ENCODE measurements at regions not wholly inside any gene's neighbourhood (a gene's known extent, or its start where the extent isn't known, plus 50 kb on each side); places are given as distances from the start of the nearest gene placed in this dataset.

DNA sequence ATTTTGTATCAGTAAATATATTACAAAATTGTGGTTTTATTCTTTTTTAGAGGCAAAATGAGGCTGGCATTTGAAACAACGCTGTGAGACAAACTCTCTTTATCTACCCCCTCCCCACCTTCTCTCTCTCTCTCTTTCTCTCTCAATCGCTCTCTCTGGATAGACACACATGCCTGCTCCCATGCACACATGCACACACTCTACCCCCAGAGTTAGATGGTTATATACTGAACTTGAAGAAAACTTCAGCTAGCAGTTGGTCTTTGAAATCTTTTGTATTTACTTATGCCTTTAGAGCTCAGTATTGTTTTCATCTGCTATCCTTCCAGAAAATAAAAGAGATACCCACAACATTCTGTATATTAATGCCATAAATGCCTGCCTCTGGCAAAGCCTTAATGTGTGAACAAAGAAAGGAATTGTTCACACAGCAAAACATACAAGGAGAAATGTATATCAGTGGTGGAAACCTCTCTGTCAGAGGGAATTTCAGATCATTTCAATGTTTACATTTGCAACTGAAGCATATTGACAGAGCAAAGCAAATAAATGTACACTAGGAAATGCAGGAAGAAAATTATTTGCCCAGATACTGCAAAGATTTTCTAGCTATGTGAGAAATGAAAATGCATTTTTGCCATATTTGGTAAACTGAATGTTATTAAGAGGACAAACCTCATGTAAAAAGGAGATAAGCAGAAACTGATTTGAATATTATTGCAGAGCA is 217.0 kb upstream of the UBE2E3 start:
- Mint-ChIP-seq H3K36me3 (ENCODE audit: unreplicated experiment) (no peaks in the 10 kb centered on the region), H3K4me3 (ENCODE audit: unreplicated experiment) (no peak overlapping the region), H3K27ac (ENCODE audit: unreplicated experiment) (no peak overlapping the region), H3K4me1 (ENCODE audit: unreplicated experiment) (peaks cover 16% of the 10 kb centered on the region), H3K27me3 (ENCODE audit: unreplicated experiment) (no peaks in the 10 kb centered on the region), H3K9me3 (ENCODE audit: unreplicated experiment) (peaks cover 15% of the 10 kb centered on the region)
- TF ChIP-seq, protein P1, sequence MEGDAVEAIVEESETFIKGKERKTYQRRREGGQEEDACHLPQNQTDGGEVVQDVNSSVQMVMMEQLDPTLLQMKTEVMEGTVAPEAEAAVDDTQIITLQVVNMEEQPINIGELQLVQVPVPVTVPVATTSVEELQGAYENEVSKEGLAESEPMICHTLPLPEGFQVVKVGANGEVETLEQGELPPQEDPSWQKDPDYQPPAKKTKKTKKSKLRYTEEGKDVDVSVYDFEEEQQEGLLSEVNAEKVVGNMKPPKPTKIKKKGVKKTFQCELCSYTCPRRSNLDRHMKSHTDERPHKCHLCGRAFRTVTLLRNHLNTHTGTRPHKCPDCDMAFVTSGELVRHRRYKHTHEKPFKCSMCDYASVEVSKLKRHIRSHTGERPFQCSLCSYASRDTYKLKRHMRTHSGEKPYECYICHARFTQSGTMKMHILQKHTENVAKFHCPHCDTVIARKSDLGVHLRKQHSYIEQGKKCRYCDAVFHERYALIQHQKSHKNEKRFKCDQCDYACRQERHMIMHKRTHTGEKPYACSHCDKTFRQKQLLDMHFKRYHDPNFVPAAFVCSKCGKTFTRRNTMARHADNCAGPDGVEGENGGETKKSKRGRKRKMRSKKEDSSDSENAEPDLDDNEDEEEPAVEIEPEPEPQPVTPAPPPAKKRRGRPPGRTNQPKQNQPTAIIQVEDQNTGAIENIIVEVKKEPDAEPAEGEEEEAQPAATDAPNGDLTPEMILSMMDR (IDR thresholded peaks at IDR 0.05): no peak
- DNase-seq (ENCODE audit: extremely low spot score, unreplicated experiment): no peak

DNA sequence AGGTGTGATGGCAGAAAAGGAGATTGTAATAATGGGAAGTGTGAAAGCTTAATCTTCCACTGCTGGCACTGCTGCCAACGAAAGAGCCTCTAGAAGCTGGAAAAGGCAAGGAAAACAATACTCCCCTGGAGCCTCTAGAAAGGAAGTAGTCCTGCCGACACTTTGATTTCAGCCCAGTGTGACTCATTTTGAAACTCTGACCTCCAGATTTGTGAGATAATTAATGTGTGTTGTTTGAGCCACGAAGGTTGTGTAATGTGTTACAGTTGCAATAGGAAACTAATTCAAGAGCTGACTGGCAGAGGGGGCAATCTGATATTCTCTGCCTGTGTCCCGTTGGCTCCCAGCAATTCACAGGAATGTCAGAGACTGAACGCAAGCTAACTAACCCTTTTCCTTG is 219.2 kb upstream of the UBE2E3 start:
- Mint-ChIP-seq H3K27ac (ENCODE audit: unreplicated experiment) (no peak overlapping the region), H3K9me3 (ENCODE audit: unreplicated experiment) (peaks cover 1% of the 10 kb centered on the region), H3K4me1 (ENCODE audit: unreplicated experiment) (peaks cover 16% of the 10 kb centered on the region), H3K27me3 (ENCODE audit: unreplicated experiment) (no peaks in the 10 kb centered on the region), H3K36me3 (ENCODE audit: unreplicated experiment) (no peaks in the 10 kb centered on the region), H3K4me3 (ENCODE audit: unreplicated experiment) (no peak overlapping the region)
- TF ChIP-seq, protein P1 (IDR thresholded peaks at IDR 0.05): no peak
- DNase-seq (ENCODE audit: extremely low spot score, unreplicated experiment): no peak

DNA sequence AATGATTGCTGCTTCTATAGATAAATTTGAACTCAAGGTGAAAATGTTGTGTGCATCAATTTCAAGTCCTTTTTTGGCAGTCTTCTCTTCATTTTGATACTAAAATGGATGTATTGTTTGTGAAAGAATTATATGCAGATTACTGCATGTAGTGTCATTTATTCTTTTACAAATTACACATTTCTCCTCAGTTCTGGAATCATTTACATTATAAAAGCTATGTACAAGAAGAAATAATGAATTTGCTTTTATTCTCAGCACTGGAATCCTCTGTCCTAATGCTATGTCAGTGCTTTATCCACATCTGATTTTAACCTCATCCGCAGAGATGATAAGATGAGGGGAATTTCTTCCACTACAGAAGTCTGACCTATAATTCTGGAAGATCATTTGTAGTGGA is 220.8 kb upstream of the UBE2E3 start:
- no peak for DNase-seq (ENCODE audit: extremely low spot score, unreplicated experiment)
- H3K27me3 Mint-ChIP-seq (ENCODE audit: unreplicated experiment): no peaks in the 10 kb centered on the region
- no peaks in the 10 kb centered on the region for H3K36me3 Mint-ChIP-seq (ENCODE audit: unreplicated experiment)
- no peak overlapping the region for H3K27ac Mint-ChIP-seq (ENCODE audit: unreplicated experiment)
- H3K9me3 Mint-ChIP-seq (ENCODE audit: unreplicated experiment): no peaks in the 10 kb centered on the region
- no peak overlapping the region for H3K4me3 Mint-ChIP-seq (ENCODE audit: unreplicated experiment)
- TF ChIP-seq, protein P1 (IDR thresholded peaks at IDR 0.05): no peak
- H3K4me1 Mint-ChIP-seq (ENCODE audit: unreplicated experiment): peaks cover 16% of the 10 kb centered on the region

DNA sequence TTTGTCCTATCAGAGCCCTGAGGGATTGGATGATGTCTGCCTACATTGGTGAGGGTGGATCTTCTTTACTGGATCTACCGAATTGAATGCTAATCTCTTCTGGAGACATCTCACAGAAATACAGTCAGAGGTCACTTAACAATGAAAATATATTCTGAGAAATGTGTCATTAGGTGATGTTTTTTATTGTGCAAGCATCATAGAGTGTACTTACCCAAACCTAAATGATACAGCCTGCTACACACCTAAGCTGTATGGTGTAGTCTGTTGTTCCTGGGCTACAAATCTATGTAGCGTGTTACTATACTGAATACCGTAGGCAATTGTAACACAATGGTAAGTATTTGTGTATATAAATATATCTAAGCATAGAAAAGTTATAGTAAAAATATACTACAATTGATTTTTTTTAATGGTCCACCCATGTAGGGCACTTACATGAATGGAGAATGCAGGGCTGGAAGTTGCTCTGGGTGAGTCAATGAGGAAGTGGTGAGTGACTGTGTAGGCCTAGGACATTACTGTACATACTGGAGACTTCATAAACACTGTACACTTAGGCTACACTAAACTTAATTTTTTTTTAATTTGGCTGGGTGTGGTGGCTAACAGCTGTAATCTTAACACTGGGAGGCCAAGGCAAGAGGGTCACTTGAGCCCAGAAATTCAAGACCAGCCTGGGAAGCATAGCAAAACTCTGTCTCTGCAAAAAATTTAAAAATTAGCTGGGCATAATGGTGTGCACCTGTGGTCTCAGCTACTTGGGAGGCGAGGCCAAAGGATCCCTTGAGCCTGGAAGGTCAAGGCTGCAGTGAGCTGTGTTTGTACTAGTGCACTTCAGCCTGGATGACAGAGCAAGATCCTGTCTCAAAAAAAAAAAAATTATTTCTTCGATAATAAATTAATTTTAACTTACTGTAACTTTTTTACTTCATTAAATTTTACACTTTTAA is 226.3 kb upstream of the UBE2E3 start:
- Mint-ChIP-seq H3K9me3 (ENCODE audit: unreplicated experiment) (no peaks in the 10 kb centered on the region), H3K4me3 (ENCODE audit: unreplicated experiment) (no peak overlapping the region), H3K36me3 (ENCODE audit: unreplicated experiment) (no peaks in the 10 kb centered on the region), H3K27me3 (ENCODE audit: unreplicated experiment) (no peaks in the 10 kb centered on the region), H3K4me1 (ENCODE audit: unreplicated experiment) (peaks cover 4% of the 10 kb centered on the region), H3K27ac (ENCODE audit: unreplicated experiment) (no peak overlapping the region)
- TF ChIP-seq, protein P1 (IDR thresholded peaks at IDR 0.05): no peak
- DNase-seq (ENCODE audit: extremely low spot score, unreplicated experiment): no peak

Measured in osteocyte (in vitro differentiated cells).